ENCODE measurements at regions not wholly inside any gene's neighbourhood (a gene's known extent, or its start where the extent isn't known, plus 50 kb on each side); places are given as distances from the start of the nearest gene placed in this dataset.

DNA sequence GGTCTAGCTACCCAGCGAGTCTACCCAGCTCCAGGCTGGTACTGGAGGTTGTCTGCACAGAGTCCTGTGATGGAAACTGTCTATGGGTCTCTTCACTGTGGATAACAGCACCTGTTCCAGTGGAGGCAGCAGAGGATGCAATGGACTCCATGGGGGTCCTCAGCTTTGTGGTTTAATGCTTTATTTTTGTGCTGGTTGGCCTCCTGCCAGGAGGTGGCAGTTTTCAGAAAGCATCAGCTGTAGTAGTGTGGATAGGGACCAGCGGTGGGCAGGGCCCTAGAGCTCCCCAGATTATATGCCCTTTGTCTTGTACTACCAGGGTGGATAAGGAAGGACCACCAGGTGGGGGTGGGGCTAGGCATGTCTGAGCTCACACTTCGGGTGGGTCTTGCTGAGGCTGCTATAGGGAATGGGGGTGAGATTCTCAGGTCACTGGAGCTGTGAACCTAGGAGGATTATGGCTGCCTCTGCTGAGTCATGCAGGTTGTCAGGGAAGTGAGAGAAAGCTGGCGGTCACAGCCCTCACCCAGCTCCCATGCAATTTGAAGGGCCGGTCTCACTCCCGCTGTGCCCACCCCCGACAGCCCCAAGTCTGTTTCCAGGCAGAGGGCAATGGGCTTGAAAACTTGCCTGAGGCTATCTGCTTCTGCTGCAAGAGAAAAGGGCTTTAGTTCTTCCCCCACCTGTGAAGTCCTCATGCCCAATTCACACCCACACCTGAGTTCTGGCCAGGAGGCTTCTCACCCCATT lies 397.1 kb downstream of the TLE1 start:
- TF ChIP-seq, protein P1, sequence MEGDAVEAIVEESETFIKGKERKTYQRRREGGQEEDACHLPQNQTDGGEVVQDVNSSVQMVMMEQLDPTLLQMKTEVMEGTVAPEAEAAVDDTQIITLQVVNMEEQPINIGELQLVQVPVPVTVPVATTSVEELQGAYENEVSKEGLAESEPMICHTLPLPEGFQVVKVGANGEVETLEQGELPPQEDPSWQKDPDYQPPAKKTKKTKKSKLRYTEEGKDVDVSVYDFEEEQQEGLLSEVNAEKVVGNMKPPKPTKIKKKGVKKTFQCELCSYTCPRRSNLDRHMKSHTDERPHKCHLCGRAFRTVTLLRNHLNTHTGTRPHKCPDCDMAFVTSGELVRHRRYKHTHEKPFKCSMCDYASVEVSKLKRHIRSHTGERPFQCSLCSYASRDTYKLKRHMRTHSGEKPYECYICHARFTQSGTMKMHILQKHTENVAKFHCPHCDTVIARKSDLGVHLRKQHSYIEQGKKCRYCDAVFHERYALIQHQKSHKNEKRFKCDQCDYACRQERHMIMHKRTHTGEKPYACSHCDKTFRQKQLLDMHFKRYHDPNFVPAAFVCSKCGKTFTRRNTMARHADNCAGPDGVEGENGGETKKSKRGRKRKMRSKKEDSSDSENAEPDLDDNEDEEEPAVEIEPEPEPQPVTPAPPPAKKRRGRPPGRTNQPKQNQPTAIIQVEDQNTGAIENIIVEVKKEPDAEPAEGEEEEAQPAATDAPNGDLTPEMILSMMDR (IDR thresholded peaks at IDR 0.05; ENCODE audit: low read depth, low read length, poor library complexity, severe bottlenecking) = no peak
- TF ChIP-seq EZH2phosphoT487 (IDR thresholded peaks at IDR 0.05; ENCODE audit: borderline replicate concordance, low read length) = no peak
